GM12878 (cell line): ENCODE measurements at regions not wholly inside any gene's neighbourhood (a gene's known extent, or its start where the extent isn't known, plus 50 kb on each side); places are given as distances from the start of the nearest gene placed in this dataset.

Experiments used
- CBFB ChIP-seq: IDR thresholded peaks from 2 replicates; pipeline ENCODE4 v1.6.1; 2016; ENCODE audit warnings: antibody characterized with exemption, low read depth
- CHD1 ChIP-seq: IDR thresholded peaks from 2 replicates; pipeline ENCODE4 v1.6.1; 2012; ENCODE audit warnings: low read depth, low read length, improper control_type of control experiment
- CREM ChIP-seq: IDR thresholded peaks from 2 replicates; pipeline ENCODE4 v1.6.1; 2014; ENCODE audit warnings: antibody characterized with exemption, low read depth
- ETV6 ChIP-seq, 2 experiments: fragments of 450-650 bp in 1 of 2; IDR thresholded peaks in 1 of 2; conservative IDR thresholded peaks in 1 of 2; 2 replicates each; pipeline ENCODE4 v1.6.1; 2014; ENCODE audit warnings: antibody characterized with exemption in 1 of 2, borderline replicate concordance in 1 of 2, low read depth in 1 of 2, mild to moderate bottlenecking in 1 of 2, moderate library complexity in 1 of 2
- FOXM1 ChIP-seq: IDR thresholded peaks from 2 replicates; pipeline ENCODE4 v1.6.1; 2012; ENCODE audit warnings: low read depth, mild to moderate bottlenecking, inconsistent platforms, low read length, moderate library complexity
- GATAD2B ChIP-seq: fragments of 450-650 bp; conservative IDR thresholded peaks from 2 replicates; pipeline ENCODE4 v1.6.1; 2017; ENCODE audit warnings: low read depth, mild to moderate bottlenecking, moderate library complexity
- IKZF2 ChIP-seq, 2 experiments: fragments of 450-650 bp; IDR thresholded peaks; 2 replicates each; pipeline ENCODE4 v1.6.1; 2017; ENCODE audit warnings: mild to moderate bottlenecking in 2 of 2, moderate library complexity in 2 of 2
- LARP7 ChIP-seq: fragments of 450-650 bp; IDR thresholded peaks from 2 replicates; pipeline ENCODE4 v1.6.1; 2017; ENCODE audit warnings: mild to moderate bottlenecking
- MEF2A ChIP-seq: IDR thresholded peaks from 2 replicates; pipeline ENCODE4 v1.6.1; 2011; ENCODE audit warnings: low read depth, mild to moderate bottlenecking, low read length, moderate library complexity; ENCODE audit not compliant: insufficient read depth
- MTA2 ChIP-seq: fragments of 450-650 bp; IDR thresholded peaks from 2 replicates; pipeline ENCODE4 v1.6.1; 2016; ENCODE audit warnings: low read depth, mild to moderate bottlenecking, moderate library complexity
- NBN ChIP-seq: fragments of 450-650 bp; IDR thresholded peaks from 2 replicates; pipeline ENCODE4 v1.6.1; 2016
- NFXL1 ChIP-seq: fragments of 450-650 bp; IDR thresholded peaks from 2 replicates; pipeline ENCODE4 v1.6.1; 2017; ENCODE audit warnings: antibody characterized with exemption, mild to moderate bottlenecking, borderline replicate concordance
- PAX5 ChIP-seq: IDR thresholded peaks from 2 replicates; pipeline ENCODE4 v1.6.1; 2011; ENCODE audit warnings: low read depth, low read length, borderline replicate concordance
- PML ChIP-seq: IDR thresholded peaks from 2 replicates; pipeline ENCODE4 v1.6.1; 2012; ENCODE audit warnings: low read length, inconsistent platforms
- POU2F2 ChIP-seq: IDR thresholded peaks from 3 replicates; pipeline ENCODE4 v1.6.1; 2011; ENCODE audit warnings: low read depth, mild to moderate bottlenecking, low read length, borderline replicate concordance
- RB1 ChIP-seq: fragments of 450-650 bp; formaldehyde crosslinking; IDR thresholded peaks from 2 replicates; pipeline ENCODE4 v1.6.1; 2017; ENCODE audit warnings: mild to moderate bottlenecking, borderline replicate concordance
- SMARCA5 ChIP-seq: fragments of 450-650 bp; IDR thresholded peaks from 2 replicates; pipeline ENCODE4 v1.6.1; 2017; ENCODE audit warnings: mild to moderate bottlenecking
- SMC3 ChIP-seq: IDR thresholded peaks from 2 replicates; pipeline ENCODE4 v1.6.1; 2011; ENCODE audit warnings: low read length, improper control_type of control experiment, borderline replicate concordance
- SP1 ChIP-seq: IDR thresholded peaks from one replicate; pipeline ENCODE4 v1.6.1; 2011; ENCODE audit warnings: low read depth, low read length
- SPI1 ChIP-seq: IDR thresholded peaks from 2 replicates; pipeline ENCODE4 v1.6.1; 2011; ENCODE audit warnings: low read depth, mild to moderate bottlenecking, low read length, moderate library complexity, borderline replicate concordance; ENCODE audit not compliant: insufficient read depth
- STAT3 ChIP-seq: IDR thresholded peaks from 2 replicates; pipeline ENCODE4 v1.6.1; 2011; ENCODE audit warnings: low read depth, low read length, improper control_type of control experiment
- SUZ12 ChIP-seq: fragments of 200-600 bp; sonication (generic); IDR thresholded peaks from one replicate; pipeline ENCODE4 v1.6.1; 2018; ENCODE audit warnings: antibody characterized with exemption, mild to moderate bottlenecking; ENCODE audit not compliant: unreplicated experiment
- ZNF24 ChIP-seq: fragments of 450-650 bp; IDR thresholded peaks from 2 replicates; pipeline ENCODE4 v1.6.1; 2017; ENCODE audit warnings: antibody characterized with exemption, mild to moderate bottlenecking
- ZSCAN29 ChIP-seq: fragments of 450-650 bp; IDR thresholded peaks from 2 replicates; pipeline ENCODE4 v1.6.1; 2017; ENCODE audit warnings: mild to moderate bottlenecking, moderate library complexity
- TF ChIP-seq, protein P1 (sequence below): fragments of 450-650 bp; IDR thresholded peaks from 2 replicates; pipeline ENCODE4 v1.6.1; 2018; ENCODE audit warnings: borderline replicate concordance, mild to moderate bottlenecking; ENCODE audit not compliant: partially characterized antibody
- TF ChIP-seq, protein P2 (sequence below): IDR thresholded peaks from 2 replicates; pipeline ENCODE4 v1.6.1; 2011; ENCODE audit warnings: low read depth, mild to moderate bottlenecking, low read length, moderate library complexity, borderline replicate concordance; ENCODE audit errors: extremely low read depth
- TF ChIP-seq, protein P3 (sequence below): fragments of 450-650 bp; IDR thresholded peaks from 2 replicates; pipeline ENCODE4 v1.6.1; 2014; ENCODE audit warnings: mild to moderate bottlenecking
- TF ChIP-seq, protein P4 (sequence below): IDR thresholded peaks from 2 replicates; pipeline ENCODE4 v1.6.1; 2012; ENCODE audit warnings: low read depth, low read length, improper control_type of control experiment
- TF ChIP-seq, protein P5 (sequence below): IDR thresholded peaks from 2 replicates; pipeline ENCODE4 v1.6.1; 2012; ENCODE audit warnings: low read depth, low read length, improper control_type of control experiment

DNA sequence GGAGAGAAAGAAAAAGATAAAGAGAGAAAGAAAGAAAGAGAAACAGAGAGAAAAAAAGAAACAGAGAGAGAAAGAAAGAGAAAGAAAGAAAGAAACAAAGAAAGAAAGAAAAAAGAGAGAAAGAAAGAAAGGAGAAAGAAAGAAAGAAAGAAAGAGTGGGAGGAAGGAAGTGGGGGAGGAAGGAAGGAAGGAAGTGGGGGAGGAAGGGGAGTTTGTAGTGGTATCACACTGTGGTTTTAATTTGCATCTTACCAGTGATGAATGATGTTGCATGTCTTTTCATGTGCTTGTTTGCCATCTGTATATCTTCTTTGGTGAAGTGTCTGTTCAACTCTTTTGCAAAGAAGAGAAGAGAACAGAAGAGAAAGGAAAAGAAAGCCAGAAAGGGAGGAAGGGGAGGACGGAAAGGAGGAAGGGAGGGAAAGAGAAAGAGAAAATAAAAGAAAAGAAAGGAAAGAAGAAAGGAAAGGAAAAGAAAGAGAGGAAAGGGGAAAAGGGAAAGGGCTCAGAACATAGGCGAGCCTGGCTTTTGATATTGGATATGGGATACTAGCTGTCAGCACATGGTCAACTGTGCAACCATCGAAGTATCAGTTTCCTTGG lies 79.2 kb upstream of the FRMD4A start (continued):
- TF ChIP-seq PML = no peak
- TF ChIP-seq FOXM1 = no peak
- TF ChIP-seq SPI1 = no peak
- TF ChIP-seq MTA2 = peak; percentile 54
- no peak for TF ChIP-seq GATAD2B
- TF ChIP-seq SUZ12 = no peak
- TF ChIP-seq CBFB = no peak
- no peak for TF ChIP-seq ZNF24
- no peak for TF ChIP-seq MEF2A
- peak; percentile 71; the same call in 1 of the 3 replicates for TF ChIP-seq POU2F2
- no peak for TF ChIP-seq CHD1
- TF ChIP-seq, protein P1, sequence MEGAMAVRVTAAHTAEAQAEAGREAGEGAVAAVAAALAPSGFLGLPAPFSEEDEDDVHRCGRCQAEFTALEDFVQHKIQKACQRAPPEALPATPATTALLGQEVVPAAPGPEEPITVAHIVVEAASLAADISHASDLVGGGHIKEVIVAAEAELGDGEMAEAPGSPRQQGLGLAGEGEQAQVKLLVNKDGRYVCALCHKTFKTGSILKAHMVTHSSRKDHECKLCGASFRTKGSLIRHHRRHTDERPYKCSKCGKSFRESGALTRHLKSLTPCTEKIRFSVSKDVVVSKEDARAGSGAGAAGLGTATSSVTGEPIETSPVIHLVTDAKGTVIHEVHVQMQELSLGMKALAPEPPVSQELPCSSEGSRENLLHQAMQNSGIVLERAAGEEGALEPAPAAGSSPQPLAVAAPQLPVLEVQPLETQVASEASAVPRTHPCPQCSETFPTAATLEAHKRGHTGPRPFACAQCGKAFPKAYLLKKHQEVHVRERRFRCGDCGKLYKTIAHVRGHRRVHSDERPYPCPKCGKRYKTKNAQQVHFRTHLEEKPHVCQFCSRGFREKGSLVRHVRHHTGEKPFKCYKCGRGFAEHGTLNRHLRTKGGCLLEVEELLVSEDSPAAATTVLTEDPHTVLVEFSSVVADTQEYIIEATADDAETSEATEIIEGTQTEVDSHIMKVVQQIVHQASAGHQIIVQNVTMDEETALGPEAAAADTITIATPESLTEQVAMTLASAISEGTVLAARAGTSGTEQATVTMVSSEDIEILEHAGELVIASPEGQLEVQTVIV = no peak
- TF ChIP-seq SMC3 = no peak
- peak; percentile 55; the same call in 1 of the 2 replicates for TF ChIP-seq NBN
- TF ChIP-seq, protein P2, sequence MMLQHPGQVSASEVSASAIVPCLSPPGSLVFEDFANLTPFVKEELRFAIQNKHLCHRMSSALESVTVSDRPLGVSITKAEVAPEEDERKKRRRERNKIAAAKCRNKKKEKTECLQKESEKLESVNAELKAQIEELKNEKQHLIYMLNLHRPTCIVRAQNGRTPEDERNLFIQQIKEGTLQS = no peak
- peak in 1 of 2 experiments; percentile 11; a peak in 1 of 4 replicates for TF ChIP-seq IKZF2 (IDR thresholded peaks at IDR 0.05)
- TF ChIP-seq RB1 = no peak
- no peak for TF ChIP-seq PAX5
- TF ChIP-seq LARP7 = no peak
- TF ChIP-seq NFXL1 = no peak
- TF ChIP-seq ETV6 (conservative IDR thresholded peaks at IDR 0.05 in 1 of 2, IDR thresholded peaks at IDR 0.05 in 1 of 2; ENCODE audit: borderline replicate concordance in 1 of 2, low read depth in 1 of 2) = peak in 1 of 2 experiments; percentile 95; a peak in 2 of 4 replicates
- TF ChIP-seq, protein P3, sequence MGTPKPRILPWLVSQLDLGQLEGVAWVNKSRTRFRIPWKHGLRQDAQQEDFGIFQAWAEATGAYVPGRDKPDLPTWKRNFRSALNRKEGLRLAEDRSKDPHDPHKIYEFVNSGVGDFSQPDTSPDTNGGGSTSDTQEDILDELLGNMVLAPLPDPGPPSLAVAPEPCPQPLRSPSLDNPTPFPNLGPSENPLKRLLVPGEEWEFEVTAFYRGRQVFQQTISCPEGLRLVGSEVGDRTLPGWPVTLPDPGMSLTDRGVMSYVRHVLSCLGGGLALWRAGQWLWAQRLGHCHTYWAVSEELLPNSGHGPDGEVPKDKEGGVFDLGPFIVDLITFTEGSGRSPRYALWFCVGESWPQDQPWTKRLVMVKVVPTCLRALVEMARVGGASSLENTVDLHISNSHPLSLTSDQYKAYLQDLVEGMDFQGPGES = no peak
- no peak for TF ChIP-seq SMARCA5
- no peak for TF ChIP-seq CREM
- no peak for TF ChIP-seq ZSCAN29
- no peak for TF ChIP-seq SP1
- TF ChIP-seq, protein P4, sequence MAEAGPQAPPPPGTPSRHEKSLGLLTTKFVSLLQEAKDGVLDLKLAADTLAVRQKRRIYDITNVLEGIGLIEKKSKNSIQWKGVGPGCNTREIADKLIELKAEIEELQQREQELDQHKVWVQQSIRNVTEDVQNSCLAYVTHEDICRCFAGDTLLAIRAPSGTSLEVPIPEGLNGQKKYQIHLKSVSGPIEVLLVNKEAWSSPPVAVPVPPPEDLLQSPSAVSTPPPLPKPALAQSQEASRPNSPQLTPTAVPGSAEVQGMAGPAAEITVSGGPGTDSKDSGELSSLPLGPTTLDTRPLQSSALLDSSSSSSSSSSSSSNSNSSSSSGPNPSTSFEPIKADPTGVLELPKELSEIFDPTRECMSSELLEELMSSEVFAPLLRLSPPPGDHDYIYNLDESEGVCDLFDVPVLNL = no peak
- TF ChIP-seq, protein P5, sequence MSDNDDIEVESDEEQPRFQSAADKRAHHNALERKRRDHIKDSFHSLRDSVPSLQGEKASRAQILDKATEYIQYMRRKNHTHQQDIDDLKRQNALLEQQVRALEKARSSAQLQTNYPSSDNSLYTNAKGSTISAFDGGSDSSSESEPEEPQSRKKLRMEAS = no peak
- no peak for TF ChIP-seq STAT3
